Occipital lobe (tissue), 1 donor: ENCODE measurements at regions not wholly inside any gene's neighbourhood (a gene's known extent, or its start where the extent isn't known, plus 50 kb on each side); places are given as distances from the start of the nearest gene placed in this dataset.
"Not testable (repeated sequence)": the region's sequence is repeated elsewhere in the genome, so short reads cannot be mapped to it uniquely, and the experiment has no call there.

Source experiments
- DNase-seq: peaks from one replicate; lab custom pipeline; 2025; lab: John Stamatoyannopoulos, UW

DNA sequence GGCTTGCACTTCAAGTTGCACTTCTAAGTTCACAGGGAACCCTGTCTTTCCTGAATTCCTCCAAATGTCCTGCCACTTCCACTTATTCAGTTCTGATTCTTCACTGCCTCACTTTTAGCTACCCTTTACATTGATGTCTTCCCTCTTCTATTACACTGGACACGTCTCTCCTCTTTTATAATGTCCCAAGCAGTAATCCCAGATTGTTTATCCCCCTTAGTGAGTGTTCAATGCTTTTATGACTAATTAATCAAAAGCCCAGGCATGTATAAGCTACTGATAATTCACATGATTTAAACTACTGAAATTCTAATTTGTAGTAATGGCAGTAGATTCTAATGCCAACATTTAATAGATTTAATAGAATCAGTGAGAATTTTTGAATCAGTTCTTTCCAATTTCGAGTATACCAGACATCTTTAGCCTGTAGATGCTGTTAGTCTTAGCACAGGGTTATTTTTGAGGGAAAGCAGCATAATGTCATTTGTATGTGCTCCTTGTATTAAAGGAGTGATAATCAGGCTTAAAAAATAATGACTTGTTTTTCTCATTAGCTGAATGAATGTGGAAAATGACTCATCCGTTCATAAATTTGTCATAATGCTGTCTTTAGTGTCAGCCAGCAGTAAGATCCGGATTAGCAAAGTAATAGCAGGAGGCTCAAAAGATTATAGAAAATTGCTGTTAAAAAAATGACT lies 703.1 kb downstream of the CENPC start:
- no peak for DNase-seq

DNA sequence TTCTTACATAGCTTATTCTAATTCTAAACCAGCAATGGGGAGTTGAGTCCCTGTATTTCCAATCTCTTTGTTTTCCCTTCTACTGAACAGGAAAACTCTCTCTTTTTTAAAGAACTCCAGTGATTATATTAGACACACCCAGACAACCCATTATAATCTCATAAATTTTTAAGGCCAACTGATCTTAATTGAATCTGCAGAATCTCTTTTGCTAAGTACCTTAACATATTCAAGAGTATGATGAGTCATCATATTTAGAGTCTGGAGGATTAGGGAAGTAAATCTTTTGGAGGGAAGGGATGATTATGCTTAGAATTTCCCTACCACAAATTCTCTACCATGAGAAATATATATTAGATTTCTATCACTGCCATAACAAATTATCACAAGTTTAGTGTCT lies 705.1 kb downstream of the CENPC start:
- DNase-seq, result no peak

DNA sequence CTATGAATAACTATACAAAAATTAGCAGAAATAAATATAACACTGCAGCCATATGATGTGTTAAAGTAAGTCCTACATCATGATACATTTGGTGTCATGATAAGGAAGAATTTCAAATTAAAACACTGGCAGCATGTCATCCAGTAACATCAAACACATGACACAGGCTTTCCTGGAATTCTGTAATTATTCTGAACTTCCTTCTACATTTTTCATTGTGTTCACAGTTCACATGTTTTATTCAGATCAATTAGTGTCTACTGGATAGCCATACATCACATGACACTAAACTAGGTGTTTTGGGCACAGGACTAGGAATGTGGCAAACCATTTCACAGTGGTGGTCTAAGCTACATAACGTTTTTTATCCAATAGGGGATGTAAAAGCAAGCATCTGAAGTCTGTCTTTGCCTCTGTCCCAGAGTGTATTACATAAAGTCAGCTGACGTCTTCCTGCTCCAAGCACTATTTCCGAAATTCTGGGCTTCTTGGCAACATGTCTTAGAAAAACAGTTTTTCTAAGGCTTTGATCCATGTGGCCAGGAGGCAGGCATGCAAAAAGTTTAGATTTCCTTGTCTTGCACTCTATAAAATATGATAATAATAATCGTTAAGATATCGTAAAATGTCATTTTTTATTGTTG lies 707.9 kb downstream of the CENPC start:
- DNase-seq, result no peak

DNA sequence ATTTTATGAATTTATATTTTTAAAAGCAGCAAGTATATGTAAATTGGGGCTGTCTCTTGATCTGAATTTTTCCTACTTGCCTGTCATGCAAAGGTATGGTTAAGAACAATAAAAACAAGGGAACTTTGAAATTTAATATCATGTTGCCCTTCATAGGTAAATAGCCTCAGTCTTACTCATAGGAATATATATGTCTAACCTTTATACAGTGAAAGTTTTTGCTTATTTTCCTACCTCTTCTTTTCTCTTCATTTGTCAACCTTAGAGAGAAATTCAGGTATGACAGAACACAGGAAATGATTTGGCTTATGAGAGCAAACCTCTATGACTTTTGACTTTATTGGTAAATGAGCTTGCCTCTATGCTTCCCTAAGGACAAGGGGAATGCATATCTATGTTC lies 716.0 kb downstream of the CENPC start:
- no peak for DNase-seq

DNA sequence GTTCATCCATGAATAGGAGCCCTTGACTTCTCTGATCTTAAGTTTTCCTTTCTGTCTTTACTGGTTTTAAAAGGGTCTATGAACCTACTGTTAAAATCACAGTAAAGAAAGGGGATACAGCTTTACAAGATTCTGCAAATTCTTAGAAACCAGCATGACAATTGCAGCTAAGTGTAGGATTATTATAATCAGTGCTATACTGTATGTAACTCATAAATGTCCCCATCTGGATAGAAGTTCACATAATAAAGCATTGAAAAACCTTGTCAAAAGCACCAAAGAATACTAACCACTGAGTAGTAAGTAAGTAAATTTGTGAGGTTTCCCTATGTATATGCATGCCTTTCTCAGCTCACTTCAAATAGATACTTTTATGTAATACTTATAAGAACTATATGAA lies 724.6 kb downstream of the CENPC start:
- no peak for DNase-seq

DNA sequence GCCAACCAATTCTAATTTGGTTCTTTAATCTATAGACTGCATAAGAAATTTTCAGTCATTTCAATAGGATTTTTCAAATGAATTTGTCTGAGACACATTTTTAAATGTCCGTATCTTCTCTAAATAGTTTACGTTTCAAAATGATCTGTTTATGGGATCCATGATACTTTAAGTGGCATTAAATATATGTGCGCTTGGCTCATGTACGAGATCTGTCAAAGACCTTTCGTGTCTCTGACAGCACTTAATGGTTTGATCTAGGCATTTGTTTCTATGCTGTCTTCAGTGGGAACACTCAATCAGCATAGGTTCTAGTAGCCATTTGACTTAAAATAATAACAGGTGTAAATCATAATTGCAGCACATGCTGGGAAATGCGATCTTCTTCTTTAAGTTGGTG lies 731.0 kb downstream of the CENPC start:
- DNase-seq, result no peak

DNA sequence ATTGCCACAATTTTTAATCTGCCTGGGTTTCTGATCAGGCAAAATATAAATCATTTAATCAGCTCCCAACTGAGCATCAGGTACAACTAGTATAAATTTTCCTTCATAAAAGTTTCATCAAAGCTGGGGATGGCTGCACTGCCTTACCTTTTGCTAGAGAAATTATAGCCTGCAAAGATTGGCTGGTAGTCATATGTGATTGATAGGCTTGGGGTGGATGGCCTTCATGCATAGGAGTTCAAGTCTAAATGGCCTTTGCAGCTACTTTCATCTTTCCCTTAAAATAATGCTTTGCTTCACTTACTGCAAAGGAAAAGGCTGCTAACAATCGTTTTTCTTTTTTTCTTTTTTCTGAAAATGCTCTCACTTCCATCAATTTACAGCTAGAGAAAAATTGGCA lies 739.7 kb downstream of the CENPC start:
- no peak for DNase-seq

DNA sequence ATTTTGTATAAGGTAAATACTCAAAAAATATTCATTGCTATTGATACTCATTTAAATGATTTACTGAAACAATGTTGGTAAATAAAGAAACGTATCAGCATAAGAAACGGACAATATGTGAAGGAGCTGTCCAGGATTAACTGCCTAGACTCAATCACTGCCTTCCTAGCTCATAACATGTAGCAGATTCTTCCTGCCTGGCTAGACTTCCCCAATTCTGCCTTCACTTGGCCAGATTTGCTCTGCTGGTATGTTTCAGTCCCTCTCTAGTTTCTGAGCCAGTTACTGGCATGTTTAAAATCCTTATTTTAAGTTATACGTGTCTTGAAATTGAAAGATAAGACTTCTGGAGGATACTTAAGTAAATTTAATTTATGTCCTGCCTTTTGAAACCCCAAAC lies 740.3 kb downstream of the CENPC start:
- DNase-seq, result no peak

DNA sequence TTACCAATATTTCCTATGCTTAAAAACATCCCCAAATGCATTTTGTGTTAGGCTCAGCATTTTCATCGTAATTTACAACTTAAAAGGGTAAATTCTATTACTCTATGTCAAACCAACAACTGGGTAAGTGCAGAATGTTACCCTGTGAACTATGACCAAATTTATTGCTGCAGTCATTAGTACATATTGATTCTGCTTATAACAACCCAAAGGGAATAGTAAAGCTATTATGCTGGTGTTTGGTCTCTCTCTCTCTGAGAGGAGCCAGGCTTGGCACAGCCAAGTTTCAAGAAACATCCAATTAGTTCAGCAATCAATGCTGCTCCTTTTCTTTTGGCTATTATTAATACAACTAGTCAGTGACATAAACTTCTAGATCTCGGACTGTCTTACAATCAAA lies 747.7 kb downstream of the CENPC start:
- no peak for DNase-seq

DNA sequence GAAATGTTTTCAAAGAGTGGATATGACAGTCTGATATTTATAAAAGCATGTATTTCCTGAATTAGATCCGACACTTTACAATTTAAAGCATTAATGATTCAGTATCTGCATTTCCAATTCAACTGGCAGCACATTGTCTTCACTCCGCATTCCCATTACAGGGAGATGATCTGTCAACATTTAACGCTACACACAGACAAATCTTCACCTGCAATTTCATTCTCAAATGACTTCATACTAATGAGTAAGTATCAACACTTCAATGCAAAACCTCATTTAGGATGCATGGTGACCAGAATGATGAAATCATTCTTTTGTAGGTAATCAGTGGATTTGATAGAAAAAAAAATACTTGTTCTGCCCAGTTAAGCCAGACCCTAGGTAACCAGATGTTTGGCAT lies 749.6 kb downstream of the CENPC start:
- DNase-seq, result no peak

DNA sequence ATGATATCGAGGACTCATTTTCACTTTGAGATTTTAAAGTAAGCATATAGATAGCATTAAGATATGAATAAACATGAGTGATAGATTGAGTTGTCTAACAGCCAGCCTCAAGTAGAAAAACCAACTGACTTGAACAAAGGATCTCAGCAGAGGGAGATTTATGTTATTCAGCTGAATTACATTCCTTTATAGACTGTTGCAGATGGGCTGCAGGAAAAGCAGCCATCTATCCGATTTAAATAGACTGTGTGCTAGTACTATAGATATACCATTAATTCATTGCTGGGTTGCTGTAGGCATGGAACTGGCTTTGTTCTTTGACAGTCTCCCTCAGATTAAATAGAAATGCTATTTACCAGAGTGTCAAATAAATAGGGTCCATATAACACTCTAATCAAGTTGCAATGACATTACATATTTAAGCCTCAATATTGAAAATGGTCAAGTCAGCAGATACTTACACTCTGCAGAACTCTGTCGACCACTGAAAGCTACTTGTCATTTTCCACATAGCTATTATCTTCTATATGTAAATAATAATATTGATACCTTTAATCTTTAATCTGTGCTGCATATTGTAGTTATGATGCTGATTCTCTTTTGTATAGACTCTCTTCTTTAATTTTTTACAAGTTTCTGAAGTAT lies 750.8 kb downstream of the CENPC start:
- DNase-seq, result no peak

DNA sequence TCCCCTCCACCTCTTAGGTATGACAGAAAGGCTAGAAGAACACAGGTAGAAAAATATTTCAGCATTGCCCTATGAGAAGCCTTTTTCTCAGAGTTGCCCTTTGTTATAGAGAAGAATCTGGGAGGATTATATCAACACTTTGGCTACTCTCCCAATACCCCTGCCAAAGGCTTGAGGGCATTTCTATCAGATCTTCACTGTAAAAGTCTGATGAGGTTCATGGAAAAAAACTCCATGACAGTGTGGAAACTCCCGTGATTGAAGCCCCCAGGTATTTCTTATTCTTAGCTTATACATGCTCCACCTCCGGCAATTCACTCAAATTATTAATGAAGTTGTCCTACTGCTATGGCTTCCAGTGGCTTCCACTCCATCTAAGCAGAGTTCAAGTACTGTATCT lies 753.6 kb downstream of the CENPC start:
- no peak for DNase-seq

DNA sequence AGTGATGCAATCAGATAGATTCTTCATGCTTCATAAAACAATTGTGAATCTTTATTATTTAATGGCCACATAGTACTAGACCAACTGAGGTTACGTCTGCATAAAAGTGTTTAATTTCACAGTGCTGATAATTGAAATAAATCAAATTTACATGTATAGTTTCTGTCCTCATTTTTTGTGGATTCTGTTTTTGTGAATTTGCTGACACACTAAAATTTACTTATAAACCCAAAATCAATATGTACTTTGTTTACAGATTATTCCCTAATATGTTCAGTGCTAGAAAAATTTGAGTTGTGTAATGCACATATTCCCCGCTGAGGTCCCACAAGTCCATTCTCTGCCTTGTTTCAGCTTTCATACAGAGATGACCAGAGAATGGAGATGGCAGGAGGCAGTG lies 759.8 kb downstream of the CENPC start:
- DNase-seq, result no peak

DNA sequence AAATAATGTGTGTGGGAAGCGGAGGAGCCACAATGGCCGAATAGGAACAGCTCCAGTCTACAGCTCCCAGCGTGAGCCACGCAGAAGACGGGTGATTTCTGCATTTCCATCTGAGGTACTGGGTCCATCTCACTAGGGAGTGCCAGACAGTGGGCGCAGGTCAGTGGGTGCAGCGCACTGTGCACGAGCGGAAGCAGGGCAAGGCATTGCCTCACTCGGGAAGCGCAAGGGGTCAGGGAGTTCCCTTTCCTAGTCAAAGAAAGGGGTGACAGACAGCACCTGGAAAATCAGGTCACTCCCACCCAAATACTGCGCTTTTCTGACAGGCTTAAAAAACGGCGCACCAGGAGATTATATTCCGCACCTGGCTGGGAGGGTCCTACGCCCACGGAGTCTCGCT lies 762.6 kb downstream of the CENPC start:
- not testable (repeated sequence) for DNase-seq

DNA sequence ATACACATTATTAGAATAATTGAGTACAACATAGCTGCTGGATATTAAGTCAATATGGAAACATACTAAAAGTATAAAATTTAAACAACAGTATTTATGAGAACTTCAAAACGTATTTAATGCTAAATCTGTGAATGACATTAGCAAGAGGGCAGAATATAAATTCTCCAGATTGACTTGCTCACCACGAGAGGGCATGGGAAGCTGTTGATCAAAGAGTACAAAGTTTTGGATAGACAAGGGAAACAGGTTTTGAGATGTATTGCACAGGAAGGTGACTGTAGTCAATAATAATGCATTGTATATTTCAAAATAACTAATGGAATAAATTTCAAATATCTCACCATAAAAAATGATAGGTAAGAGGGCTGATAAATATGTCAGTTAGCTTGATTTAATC lies 768.2 kb downstream of the CENPC start:
- no peak for DNase-seq

DNA sequence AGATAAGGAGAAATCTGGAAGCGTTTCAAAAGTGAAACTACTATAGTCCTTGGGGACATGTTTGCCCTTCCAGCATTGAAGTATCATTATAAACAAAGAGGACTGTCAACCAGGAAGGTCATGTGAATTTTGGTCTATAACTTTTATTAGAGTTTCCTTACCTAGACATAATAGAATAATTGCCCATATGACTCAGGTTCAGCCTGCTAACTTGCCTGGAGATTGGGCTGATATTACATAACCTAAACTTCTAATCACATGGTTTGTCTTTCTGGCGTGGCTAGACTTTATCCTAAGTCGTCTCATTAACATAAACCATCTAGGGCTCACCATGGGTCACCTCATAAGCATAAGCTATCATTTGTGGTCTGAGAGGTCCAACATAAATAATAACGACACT lies 775.9 kb downstream of the CENPC start:
- DNase-seq, result no peak

DNA sequence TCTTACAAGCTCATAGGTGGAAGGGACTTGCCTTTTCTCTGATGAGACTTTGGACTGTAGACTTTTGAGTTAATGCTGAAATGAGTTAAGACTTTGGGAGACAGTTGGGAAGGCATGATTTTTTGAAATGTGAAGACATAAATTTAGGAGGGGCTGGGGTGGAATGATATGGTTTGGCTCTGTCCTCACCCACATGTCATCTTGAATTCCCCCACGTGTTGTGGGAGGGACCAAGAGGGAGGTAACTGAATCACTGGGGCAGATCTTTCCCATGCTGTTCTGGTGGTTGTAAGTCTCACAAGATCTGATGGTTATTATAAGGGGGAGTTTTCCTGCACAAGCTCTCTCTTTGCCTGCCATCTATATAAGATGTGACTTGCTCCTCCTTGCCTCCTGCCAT lies 777.9 kb downstream of the CENPC start:
- no peak for DNase-seq

DNA sequence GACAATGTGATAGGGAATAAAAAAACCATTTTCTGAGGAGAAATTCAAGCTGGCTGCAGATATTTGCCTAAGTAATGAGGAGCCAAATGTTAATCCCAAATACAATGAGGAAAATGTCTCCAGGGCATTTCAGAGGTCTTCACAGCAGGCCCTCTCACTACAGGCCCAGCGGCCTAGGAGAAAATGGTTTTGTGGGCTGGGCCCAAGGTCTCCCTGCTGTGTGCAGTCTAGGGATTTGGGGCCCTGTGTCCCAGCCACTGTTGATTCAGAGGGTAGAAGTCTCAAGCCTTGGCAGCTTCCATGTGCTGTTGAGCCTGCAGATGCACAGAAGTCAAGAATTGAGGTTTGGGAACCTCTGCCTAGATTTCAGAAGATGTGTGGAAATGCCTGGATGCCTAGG lies 778.7 kb downstream of the CENPC start:
- DNase-seq, result no peak

DNA sequence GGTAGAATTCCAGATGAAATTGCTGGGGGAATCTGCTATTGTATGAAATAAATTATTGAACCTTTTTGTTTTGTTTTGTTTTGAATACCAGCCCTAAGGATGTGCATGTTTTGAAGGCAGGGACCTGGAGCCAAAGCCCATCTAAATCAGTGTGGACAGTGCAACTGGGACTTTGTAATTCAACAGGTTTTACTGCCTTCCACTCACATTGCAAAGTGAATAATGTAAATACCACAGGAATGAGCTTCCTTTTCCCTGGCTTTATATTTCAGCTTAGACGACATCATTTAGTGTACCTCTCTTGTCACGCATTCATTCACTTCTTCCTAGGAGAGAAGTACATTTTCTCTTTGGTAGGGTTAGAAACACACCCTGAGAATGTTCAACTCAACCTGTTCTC lies 795.0 kb downstream of the CENPC start:
- DNase-seq, result no peak

DNA sequence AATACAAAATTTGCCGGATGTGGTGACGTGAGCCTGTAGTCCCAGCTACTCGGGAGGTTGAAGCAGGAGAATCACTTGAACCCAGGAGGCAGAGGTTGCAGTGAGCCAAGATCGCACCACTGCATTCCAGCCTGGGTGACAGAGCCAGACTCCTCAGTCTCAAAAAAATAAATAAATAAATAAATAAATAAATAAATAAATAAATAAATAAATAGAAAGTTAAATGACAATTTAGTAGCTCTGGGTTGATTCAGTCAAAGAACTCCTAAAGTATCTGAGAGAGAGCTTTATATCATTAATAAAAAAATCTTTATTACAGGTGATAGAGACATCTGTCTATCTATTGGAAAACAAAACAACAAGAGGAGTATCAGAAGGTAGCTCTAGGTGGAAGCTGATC lies 798.4 kb downstream of the CENPC start:
- DNase-seq, result not testable (repeated sequence)

DNA sequence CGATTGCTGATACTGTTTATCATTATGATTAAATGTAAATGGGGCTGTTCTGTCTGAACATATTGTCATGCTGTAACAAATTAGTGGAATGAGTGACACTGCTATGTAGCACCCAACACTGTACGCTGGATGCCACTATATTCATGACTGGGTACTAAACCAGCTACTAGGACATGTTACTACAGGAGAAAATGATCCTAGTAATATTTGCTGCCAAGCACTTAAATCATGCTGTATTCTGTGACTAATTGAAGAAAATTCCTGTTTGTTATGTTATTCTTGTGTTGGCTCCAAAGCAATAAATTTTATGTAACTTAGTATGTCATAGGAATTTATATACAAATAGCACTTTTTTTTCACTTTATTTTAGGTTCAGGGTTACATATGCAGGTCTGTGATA lies 804.2 kb downstream of the CENPC start:
- DNase-seq, result no peak

DNA sequence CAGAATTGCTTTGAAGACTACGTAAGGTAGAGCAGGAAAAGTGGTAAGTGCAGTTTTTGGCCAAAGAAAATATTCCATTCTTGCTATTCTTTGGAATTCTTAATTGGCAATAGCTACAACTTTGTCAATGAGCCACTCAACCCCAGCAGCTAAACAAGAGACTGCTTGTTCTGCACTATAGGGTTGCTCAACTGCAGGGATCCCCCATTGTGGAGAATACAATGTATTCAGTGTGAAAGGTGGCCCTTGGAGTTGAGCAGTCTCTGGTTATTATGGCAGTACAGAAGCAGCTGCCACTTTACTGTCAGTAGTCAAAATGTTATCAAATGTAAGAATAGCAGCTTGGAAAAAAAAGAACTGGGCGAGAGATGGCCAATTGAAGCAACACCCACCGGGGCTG lies 808.7 kb downstream of the CENPC start:
- peak; percentile 1 for DNase-seq

DNA sequence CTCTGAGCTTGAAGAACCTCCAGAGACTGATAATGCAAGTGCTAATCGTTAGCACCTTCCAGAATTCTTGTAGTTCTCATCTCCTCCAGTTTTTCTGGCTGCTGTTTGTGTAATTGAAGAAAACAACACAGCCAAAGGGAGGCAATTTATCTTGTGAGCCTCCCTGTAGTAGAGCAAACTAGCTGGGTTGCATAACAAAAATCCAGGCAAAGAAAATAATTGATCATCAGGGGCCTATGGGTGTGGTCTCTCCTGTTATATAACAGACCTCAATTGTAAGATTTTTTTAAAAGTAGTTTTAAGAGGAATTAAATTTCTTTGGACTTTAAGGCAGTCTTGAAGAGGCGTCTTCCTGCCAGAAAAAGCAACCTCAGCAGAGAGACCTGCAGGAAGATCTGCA lies 817.0 kb downstream of the CENPC start:
- DNase-seq, result no peak
